A549 (cell line): ENCODE measurements at regions not wholly inside any gene's neighbourhood (a gene's known extent, or its start where the extent isn't known, plus 50 kb on each side); places are given as distances from the start of the nearest gene placed in this dataset.

Source experiments
- ATAC-seq, 2 experiments: fragments of 200-7000 bp in 1 of 2; fragments of >200 bp in 1 of 2; cut with Nextera tagmentation in 1 of 2; cut with Tn5 transposase in 1 of 2; 3 replicates each; pipeline versions ENCODE4 v1.8.0 to v1.9.1; 2018 to 2020; ENCODE audit warnings: mild to moderate bottlenecking in 1 of 2, moderate library complexity in 1 of 2
- CTCF ChIA-PET: fragments of 300-600 bp; sonication (Branson Sonifier 250); formaldehyde crosslinking; extraction: SDS; loops from one replicate; lab custom pipeline; 2021; ENCODE audit warnings: antibody characterized with exemption, inconsistent platforms; lab: Yijun Ruan, JAX
- POLR2A ChIA-PET: fragments of 350-600 bp; formaldehyde crosslinking; extraction: SDS; loops from one replicate; lab custom pipeline; 2021; ENCODE audit warnings: antibody characterized with exemption, inconsistent platforms; lab: Yijun Ruan, JAX
- DNase-seq, 2 experiments: peaks; one replicate each; pipeline versions ENCODE4 v3.0.0 to v3.0.0-alpha.2; 2011 to 2016; ENCODE audit warnings: low read depth in 1 of 2, low spot score in 1 of 2
- FAIRE-seq: peaks from 2 replicates; lab custom pipeline; 2011; peaks lifted over from hg19 to GRCh38; lab: Jason Lieb, UNC
- H3K27ac ChIP-seq, 2 experiments: fragments of >200 bp; sonication (Bioruptor Twin); formaldehyde crosslinking; 3 replicates each; pipeline ENCODE4 v1.5.1; 2016 to 2017
- H3K4me1 ChIP-seq: fragments of >200 bp; sonication (Bioruptor Twin); formaldehyde crosslinking; 3 replicates; pipeline ENCODE4 v1.6.1; 2016
- H3K4me2 ChIP-seq: fragments of >200 bp; sonication (Bioruptor Twin); formaldehyde crosslinking; 3 replicates; pipeline ENCODE4 v1.6.1; 2016
- H3K4me3 ChIP-seq: fragments of >200 bp; sonication (Bioruptor Twin); formaldehyde crosslinking; 3 replicates; pipeline ENCODE4 v1.5.1; 2016
- H3K9me3 ChIP-seq: fragments of >200 bp; sonication (Bioruptor Twin); formaldehyde crosslinking; 3 replicates; pipeline ENCODE4 v1.6.1; 2016
- ATOH8 ChIP-seq: fragments of 250-450 bp; sonication (Bioruptor Pico); IDR thresholded peaks from 2 replicates; pipeline ENCODE4 v1.5.0; 2020; ENCODE audit warnings: low read depth, mild to moderate bottlenecking, moderate library complexity
- CBX8 ChIP-seq: fragments of 200-600 bp; sonication (generic); IDR thresholded peaks from 2 replicates; pipeline ENCODE4 v1.6.1; 2016
- CEBPB ChIP-seq, 2 experiments: fragments of >200 bp in 1 of 2; sonication (Bioruptor Twin) in 1 of 2; formaldehyde crosslinking in 1 of 2; IDR thresholded peaks; 2 replicates each; pipeline ENCODE4 v1.6.1; 2012 to 2016
- CHD2 ChIP-seq: fragments of 150-350 bp; IDR thresholded peaks from 2 replicates; pipeline ENCODE4 v1.6.1; 2014; ENCODE audit warnings: low read length; ENCODE audit not compliant: partially characterized antibody
- CHD4 ChIP-seq: fragments of 200-600 bp; sonication (generic); IDR thresholded peaks from 2 replicates; pipeline ENCODE4 v1.6.1; 2016; ENCODE audit warnings: antibody characterized with exemption, mild to moderate bottlenecking, borderline replicate concordance
- EHF ChIP-seq: fragments of 250-450 bp; sonication (Bioruptor Pico); IDR thresholded peaks from 2 replicates; pipeline ENCODE4 v1.5.0; 2020; ENCODE audit warnings: mild to moderate bottlenecking
- EP300 ChIP-seq, 2 experiments: fragments of >200 bp; sonication (Bioruptor Twin); formaldehyde crosslinking; IDR thresholded peaks; 2 replicates in 1 of 2; 3 replicates in 1 of 2; pipeline ENCODE4 v1.6.1; 2016 to 2017
- ESRRA ChIP-seq: fragments of 150-350 bp; IDR thresholded peaks from 2 replicates; pipeline ENCODE4 v1.6.1; 2014; ENCODE audit warnings: mild to moderate bottlenecking, low read length, borderline replicate concordance
- FOSB ChIP-seq: fragments of 250-450 bp; sonication (Bioruptor Pico); IDR thresholded peaks from 2 replicates; pipeline ENCODE4 v1.5.0; 2020; ENCODE audit warnings: mild to moderate bottlenecking, moderate library complexity
- GATA3 ChIP-seq: IDR thresholded peaks from 2 replicates; pipeline ENCODE4 v1.6.1; 2012; ENCODE audit warnings: borderline replicate concordance
- HDAC2 ChIP-seq: fragments of 200-600 bp; sonication (generic); IDR thresholded peaks from 2 replicates; pipeline ENCODE4 v1.6.1; 2016
- HEYL ChIP-seq: fragments of 250-450 bp; sonication (Bioruptor Pico); IDR thresholded peaks from 2 replicates; pipeline ENCODE4 v1.8.0; 2021; ENCODE audit warnings: mild to moderate bottlenecking, moderate library complexity
- HOXA7 ChIP-seq: fragments of 250-450 bp; sonication (Bioruptor Pico); IDR thresholded peaks from 2 replicates; pipeline ENCODE4 v1.5.0; 2020; ENCODE audit warnings: mild to moderate bottlenecking, moderate library complexity
- JUN ChIP-seq, 2 experiments: fragments of >200 bp; sonication (Bioruptor Twin); formaldehyde crosslinking; IDR thresholded peaks; 2 replicates in 1 of 2; 3 replicates in 1 of 2; pipeline ENCODE4 v1.6.1; 2016 to 2017
- JUNB ChIP-seq: fragments of >200 bp; sonication (Bioruptor Twin); formaldehyde crosslinking; IDR thresholded peaks from 2 replicates; pipeline ENCODE4 v1.6.1; 2016
- KDM1A ChIP-seq: fragments of 200-600 bp; sonication (generic); IDR thresholded peaks from 2 replicates; pipeline ENCODE4 v1.6.1; 2016; ENCODE audit warnings: low read depth, mild to moderate bottlenecking
- MAFK ChIP-seq: fragments of 450-650 bp; IDR thresholded peaks from 2 replicates; pipeline ENCODE4 v1.6.1; 2014; ENCODE audit not compliant: partially characterized antibody
- MAX ChIP-seq: IDR thresholded peaks from 2 replicates; pipeline ENCODE4 v1.6.1; 2012
- MYC ChIP-seq: IDR thresholded peaks from 2 replicates; pipeline ENCODE4 v1.6.1; 2012; ENCODE audit warnings: mild to moderate bottlenecking, inconsistent platforms, low read length, improper control_type of control experiment, borderline replicate concordance
- NR3C1 ChIP-seq: fragments of >200 bp; sonication (Bioruptor Twin); formaldehyde crosslinking; IDR thresholded peaks from 3 replicates; pipeline ENCODE4 v1.6.1; 2017
- PBX3 ChIP-seq: IDR thresholded peaks from 2 replicates; pipeline ENCODE4 v1.6.1; 2012
- PHF8 ChIP-seq: fragments of 200-600 bp; sonication (generic); IDR thresholded peaks from 2 replicates; pipeline ENCODE4 v1.6.1; 2016; ENCODE audit warnings: low read depth, mild to moderate bottlenecking, antibody characterized with exemption, moderate library complexity, borderline replicate concordance
- RARB ChIP-seq: fragments of 250-450 bp; sonication (Bioruptor Pico); IDR thresholded peaks from 2 replicates; pipeline ENCODE4 v1.8.0; 2021; ENCODE audit warnings: mild to moderate bottlenecking, moderate library complexity
- REST ChIP-seq: fragments of 200-600 bp; sonication (generic); IDR thresholded peaks from 2 replicates; pipeline ENCODE4 v1.6.1; 2016; ENCODE audit warnings: antibody characterized with exemption, mild to moderate bottlenecking, moderate library complexity
- RFX5 ChIP-seq: fragments of 450-650 bp; IDR thresholded peaks from 2 replicates; pipeline ENCODE4 v1.7.1; 2014; ENCODE audit warnings: antibody characterized with exemption, mild to moderate bottlenecking, moderate library complexity
- RNF2 ChIP-seq: fragments of 200-600 bp; sonication (generic); IDR thresholded peaks from 2 replicates; pipeline ENCODE4 v1.6.1; 2016; ENCODE audit warnings: low read depth, mild to moderate bottlenecking, antibody characterized with exemption, moderate library complexity, borderline replicate concordance
- SREBF2 ChIP-seq: fragments of 450-650 bp; IDR thresholded peaks from 2 replicates; pipeline ENCODE4 v1.6.1; 2014; ENCODE audit warnings: mild to moderate bottlenecking, moderate library complexity
- TP53 ChIP-seq: fragments of 250-450 bp; sonication (Bioruptor Pico); IDR thresholded peaks from 2 replicates; pipeline ENCODE4 v1.5.0; 2021; ENCODE audit warnings: mild to moderate bottlenecking, moderate library complexity
- WGBS: methylation state at CpG from one replicate; pipeline ENCODE4 v1.1.6; 2017; ENCODE audit errors: missing lambda C conversion rate; 5-methylcytosine and 5-hydroxymethylcytosine counted together

- DNase-seq, result no peak
- H3K4me2 ChIP-seq, result no peak overlapping the region
- TF ChIP-seq MYC (no peak), ATOH8 (CRISPR knock-in tag) (no peak), KDM1A (no peak), MAFK (no peak), RNF2 (no peak), MAX (no peak), SREBF2 (no peak), REST (no peak), PHF8 (no peak), FOSB (CRISPR knock-in tag) (no peak), JUN (IDR thresholded peaks at IDR 0.05) (no peak), GATA3 (no peak), CHD4 (no peak), TP53 (no peak), RFX5 (no peak), EP300 (IDR thresholded peaks at IDR 0.05) (no peak)
- TF ChIP-seq, all 56 proteins: peak for 0
- Histone ChIP-seq H3K4me1 (no peaks in the 10 kb centered on the region), H3K9me3 (no peaks in the 10 kb centered on the region), H3K4me3 (no peak overlapping the region), H3K27ac (no peak overlapping the region)
- FAIRE-seq, result no peak
- CTCF ChIA-PET, result no interaction called here
- POLR2A ChIA-PET, result no interaction called here
- WGBS, result 3% methylated on average over 1 of the region's 1 CpG
- no peak for ATAC-seq
These were observed 468.9 kb upstream of the MYT1L start for GRCh38 chr2:2800001-2800400.

- POLR2A ChIA-PET, result no interaction called here
- H3K9me3 ChIP-seq, result no peaks in the 10 kb centered on the region
- TF ChIP-seq CBX8, result no peak
- TF ChIP-seq TP53, result no peak
- TF ChIP-seq EHF (CRISPR knock-in tag), result no peak
- TF ChIP-seq REST, result no peak
- no peak for TF ChIP-seq CHD2
- no peak for TF ChIP-seq EP300 (IDR thresholded peaks at IDR 0.05)
- TF ChIP-seq JUNB, result no peak
- no peak for TF ChIP-seq ESRRA
- TF ChIP-seq HOXA7 (CRISPR knock-in tag), result no peak
- TF ChIP-seq MAX, result no peak
- TF ChIP-seq HEYL (CRISPR knock-in tag), result no peak
- TF ChIP-seq MAFK, result no peak
- TF ChIP-seq PBX3, result no peak
- no peak for TF ChIP-seq HDAC2
- no peak for TF ChIP-seq RFX5
- TF ChIP-seq RARB (CRISPR knock-in tag), result no peak
- TF ChIP-seq GATA3, result no peak
- no peak for TF ChIP-seq CEBPB (IDR thresholded peaks at IDR 0.05)
- TF ChIP-seq JUN (IDR thresholded peaks at IDR 0.05), result no peak
- no peak for TF ChIP-seq NR3C1
- no peak overlapping the region for H3K4me2 ChIP-seq
- H3K27ac ChIP-seq, result no peak overlapping the region
- H3K4me1 ChIP-seq, result no peaks in the 10 kb centered on the region
- DNase-seq, result no peak
- FAIRE-seq, result no peak
- 7% methylated on average over 10 of the region's 10 CpGs for WGBS
- CTCF ChIA-PET, result no interaction called here
- no peak for ATAC-seq
- H3K4me3 ChIP-seq, result no peak overlapping the region
These were observed 468.1 kb upstream of the MYT1L start for GRCh38 chr2:2799151-2799697.
